DND-41 (cell line): ENCODE measurements at regions not wholly inside any gene's neighbourhood (a gene's known extent, or its start where the extent isn't known, plus 50 kb on each side); places are given as distances from the start of the nearest gene placed in this dataset.

Source experiments
- EZH2 ChIP-seq: IDR thresholded peaks from 3 replicates; pipeline ENCODE4 v1.6.1; 2012; ENCODE audit warnings: borderline replicate concordance, low read depth, mild to moderate bottlenecking, moderate library complexity, low read length, inconsistent platforms; ENCODE audit not compliant: severe bottlenecking
- TF ChIP-seq, protein P1 (sequence below): IDR thresholded peaks from 2 replicates; pipeline ENCODE4 v1.5.1; 2012; ENCODE audit warnings: borderline replicate concordance, low read length, moderate library complexity, mild to moderate bottlenecking; ENCODE audit not compliant: poor library complexity, severe bottlenecking; ENCODE audit errors: extremely low read depth

DNA sequence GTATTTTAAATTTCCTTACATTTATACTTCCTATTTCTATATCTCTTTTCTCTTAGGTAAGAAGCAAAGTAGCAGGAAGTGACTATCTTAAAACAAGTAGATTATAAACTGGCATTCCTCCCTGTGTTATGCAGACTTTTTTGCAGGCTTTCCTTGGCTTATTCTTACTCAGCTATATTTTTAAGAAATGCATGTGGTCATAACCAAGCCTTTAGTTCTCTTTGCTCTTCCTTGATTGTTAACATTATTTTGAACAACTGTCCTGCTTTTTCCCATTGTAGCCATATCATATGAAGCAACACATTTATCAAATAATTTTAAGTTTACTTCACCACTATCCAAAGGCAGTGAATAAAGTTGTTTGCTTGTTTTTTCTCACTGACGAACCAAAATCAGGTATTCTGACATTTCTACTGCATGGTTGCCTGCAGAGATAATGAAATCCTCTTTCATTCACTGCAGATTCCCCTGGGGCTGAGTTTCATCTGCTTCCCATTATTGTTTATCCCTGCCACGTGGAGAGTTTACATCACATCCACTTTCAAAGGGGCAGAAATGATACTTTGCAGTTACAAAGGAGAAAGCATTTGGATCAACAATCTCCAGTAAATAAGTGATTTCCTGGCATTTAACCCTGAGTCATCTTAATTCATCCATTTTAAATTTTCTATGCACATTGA, 389.9 kb upstream of the SEMA3C start:
- TF ChIP-seq, protein P1, sequence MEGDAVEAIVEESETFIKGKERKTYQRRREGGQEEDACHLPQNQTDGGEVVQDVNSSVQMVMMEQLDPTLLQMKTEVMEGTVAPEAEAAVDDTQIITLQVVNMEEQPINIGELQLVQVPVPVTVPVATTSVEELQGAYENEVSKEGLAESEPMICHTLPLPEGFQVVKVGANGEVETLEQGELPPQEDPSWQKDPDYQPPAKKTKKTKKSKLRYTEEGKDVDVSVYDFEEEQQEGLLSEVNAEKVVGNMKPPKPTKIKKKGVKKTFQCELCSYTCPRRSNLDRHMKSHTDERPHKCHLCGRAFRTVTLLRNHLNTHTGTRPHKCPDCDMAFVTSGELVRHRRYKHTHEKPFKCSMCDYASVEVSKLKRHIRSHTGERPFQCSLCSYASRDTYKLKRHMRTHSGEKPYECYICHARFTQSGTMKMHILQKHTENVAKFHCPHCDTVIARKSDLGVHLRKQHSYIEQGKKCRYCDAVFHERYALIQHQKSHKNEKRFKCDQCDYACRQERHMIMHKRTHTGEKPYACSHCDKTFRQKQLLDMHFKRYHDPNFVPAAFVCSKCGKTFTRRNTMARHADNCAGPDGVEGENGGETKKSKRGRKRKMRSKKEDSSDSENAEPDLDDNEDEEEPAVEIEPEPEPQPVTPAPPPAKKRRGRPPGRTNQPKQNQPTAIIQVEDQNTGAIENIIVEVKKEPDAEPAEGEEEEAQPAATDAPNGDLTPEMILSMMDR, result no peak
- no peak for TF ChIP-seq EZH2
